ENCODE measurements at regions not wholly inside any gene's neighbourhood (a gene's known extent, or its start where the extent isn't known, plus 50 kb on each side); places are given as distances from the start of the nearest gene placed in this dataset.

GRCh38 chr12:97813301-97813700 lies 350.7 kb downstream of the RMST start:
- POLR2A ChIA-PET: no interaction called here
- no peak overlapping the region for H3K4me3 ChIP-seq (ENCODE audit: low read depth, low read length)
- no peak for DNase-seq (ENCODE audit: low read depth, low spot score)
- CTCF ChIA-PET: no interaction called here
- TF ChIP-seq CTCF (IDR thresholded peaks at IDR 0.05; ENCODE audit: insufficient read depth, low read length, missing control alignments): no peak

- no peak for TF ChIP-seq CTCF (IDR thresholded peaks at IDR 0.05; ENCODE audit: insufficient read depth, low read length, missing control alignments)
- ChIA-PET CTCF (no interaction called here), POLR2A (no interaction called here)
These were observed 359.2 kb downstream of the RMST start for GRCh38 chr12:97821806-97822205.

GRCh38 chr12:97835541-97835940 lies 372.9 kb downstream of the RMST start:
- H3K4me3 ChIP-seq (ENCODE audit: low read depth, low read length): no peak overlapping the region
- TF ChIP-seq CTCF (IDR thresholded peaks at IDR 0.05; ENCODE audit: insufficient read depth, low read length, missing control alignments): no peak
- POLR2A ChIA-PET: no interaction called here
- CTCF ChIA-PET: no interaction called here
- DNase-seq (ENCODE audit: low read depth, low spot score): no peak

More at GRCh38 chr12:97821806-97822205, 359.2 kb downstream of the RMST start:
- H3K4me3 ChIP-seq (ENCODE audit: low read depth, low read length): no peak overlapping the region
- no peak for DNase-seq (ENCODE audit: low read depth, low spot score)

- no peak for DNase-seq (ENCODE audit: low read depth, low spot score)
- TF ChIP-seq CTCF (IDR thresholded peaks at IDR 0.05; ENCODE audit: insufficient read depth, low read length, missing control alignments): no peak
- no peak overlapping the region for H3K4me3 ChIP-seq (ENCODE audit: low read depth, low read length)
- POLR2A ChIA-PET: no interaction called here
- CTCF ChIA-PET: no interaction called here
These were observed 374.8 kb downstream of the RMST start for GRCh38 chr12:97837401-97837800.

- DNase-seq (ENCODE audit: low read depth, low spot score): no peak
- ChIA-PET CTCF (no interaction called here), POLR2A (no interaction called here)
- TF ChIP-seq CTCF (IDR thresholded peaks at IDR 0.05; ENCODE audit: insufficient read depth, low read length, missing control alignments): no peak
- no peak overlapping the region for H3K4me3 ChIP-seq (ENCODE audit: low read depth, low read length)
These were observed 385.4 kb downstream of the RMST start for GRCh38 chr12:97848051-97848450.

GRCh38 chr12:97854477-97854876 lies 391.9 kb downstream of the RMST start:
- no peak for DNase-seq (ENCODE audit: low read depth, low spot score)
- H3K4me3 ChIP-seq (ENCODE audit: low read depth, low read length): no peak overlapping the region
- ChIA-PET CTCF (no interaction called here), POLR2A (no interaction called here)
- TF ChIP-seq CTCF (IDR thresholded peaks at IDR 0.05; ENCODE audit: insufficient read depth, low read length, missing control alignments): no peak

Measured in AG04449 (cell line).